Activated naive CD4-positive, alpha-beta T cell treated with anti-CD3 and anti-CD28 coated beads, Interleukin-2, amount 50 U/mL, for 24 hours (primary cell): ENCODE measurements at regions not wholly inside any gene's neighbourhood (a gene's known extent, or its start where the extent isn't known, plus 50 kb on each side); places are given as distances from the start of the nearest gene placed in this dataset.

Experiments used
- H3K27ac Mint-ChIP-seq: one replicate; pipeline ENCODE4 v1.8.0; 2021; ENCODE audit warnings: mild to moderate bottlenecking, mixed read lengths
- H3K27me3 Mint-ChIP-seq: one replicate; pipeline ENCODE4 v1.8.0; 2021; ENCODE audit warnings: mixed read lengths
- H3K36me3 Mint-ChIP-seq: one replicate; pipeline ENCODE4 v1.8.0; 2021; ENCODE audit warnings: mixed read lengths
- H3K4me1 Mint-ChIP-seq: one replicate; pipeline ENCODE4 v1.8.0; 2021; ENCODE audit warnings: mixed read lengths
- H3K4me3 Mint-ChIP-seq: one replicate; pipeline ENCODE4 v1.8.0; 2021; ENCODE audit warnings: mild to moderate bottlenecking, mixed read lengths
- H3K9me3 Mint-ChIP-seq: one replicate; pipeline ENCODE4 v1.8.0; 2021; ENCODE audit warnings: mixed read lengths

DNA sequence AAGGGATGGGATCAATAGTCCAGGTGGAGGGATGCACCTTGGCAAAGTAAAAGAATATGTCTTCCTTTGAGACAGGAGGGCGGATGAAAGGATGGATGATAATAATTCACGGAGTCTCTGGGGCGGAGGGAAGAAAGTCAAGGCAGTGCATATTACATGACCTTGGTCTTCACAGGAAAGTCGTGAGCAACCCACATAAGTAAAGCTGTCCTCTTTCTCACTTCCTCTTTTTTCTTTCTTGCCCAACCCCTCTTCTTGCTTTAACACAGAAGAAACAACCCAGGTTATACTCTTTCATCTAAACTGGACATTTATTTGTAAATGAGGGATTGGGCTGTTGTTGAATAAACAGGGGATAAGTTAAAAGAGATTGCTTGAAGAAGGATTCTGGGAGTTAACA, 168.7 kb upstream of the SKOR2 start:
- Mint-ChIP-seq H3K4me1 (no peaks in the 10 kb centered on the region), H3K27ac (no peak overlapping the region), H3K27me3 (peaks cover 10% of the 10 kb centered on the region), H3K9me3 (no peaks in the 10 kb centered on the region), H3K36me3 (no peaks in the 10 kb centered on the region), H3K4me3 (no peak overlapping the region)

DNA sequence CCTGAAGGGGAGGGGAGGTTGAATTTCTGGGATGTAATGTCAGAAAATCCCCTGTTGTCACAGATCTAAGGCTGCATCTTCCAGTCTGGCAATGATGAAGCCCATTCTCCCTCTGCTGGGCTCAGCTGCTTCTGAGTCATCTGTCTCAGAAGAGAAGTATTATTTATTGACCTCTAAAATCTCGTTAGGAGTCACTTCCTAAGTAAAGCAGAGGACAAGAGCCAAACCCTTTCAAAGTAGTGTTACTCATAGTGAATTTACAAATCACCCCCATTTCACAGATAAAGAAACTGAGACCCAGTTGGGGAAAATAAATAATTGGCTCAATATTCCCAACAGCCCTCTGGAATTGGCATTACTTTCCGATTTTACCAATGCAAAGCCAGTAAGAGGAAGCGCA, 167.3 kb upstream of the SKOR2 start:
- Mint-ChIP-seq H3K36me3 (no peaks in the 10 kb centered on the region), H3K4me3 (no peak overlapping the region), H3K4me1 (no peaks in the 10 kb centered on the region), H3K9me3 (no peaks in the 10 kb centered on the region), H3K27ac (no peak overlapping the region), H3K27me3 (peaks cover 10% of the 10 kb centered on the region)

DNA sequence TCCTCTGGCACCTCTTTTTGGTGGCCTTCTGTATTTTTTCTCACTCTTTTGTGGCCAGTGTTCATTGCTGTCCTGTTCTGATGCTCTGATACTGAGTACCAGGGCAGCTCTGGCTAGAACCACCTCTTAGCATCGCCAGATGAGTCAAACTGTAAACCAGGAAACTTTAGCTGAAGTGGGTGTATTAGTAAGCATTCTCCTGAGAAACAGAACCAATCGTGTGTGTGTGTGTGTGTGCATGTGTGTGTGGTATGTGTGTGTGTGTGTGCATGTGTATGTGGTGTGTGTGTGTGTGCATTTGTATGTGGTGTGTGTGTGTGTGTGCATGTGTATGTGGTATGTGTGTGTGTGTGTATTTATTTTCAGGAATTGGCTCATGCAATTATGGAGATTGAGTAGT, 166.3 kb upstream of the SKOR2 start:
- Mint-ChIP-seq H3K27me3 (peaks cover 10% of the 10 kb centered on the region), H3K4me3 (no peak overlapping the region), H3K4me1 (no peaks in the 10 kb centered on the region), H3K27ac (no peak overlapping the region), H3K9me3 (no peaks in the 10 kb centered on the region), H3K36me3 (no peaks in the 10 kb centered on the region)

DNA sequence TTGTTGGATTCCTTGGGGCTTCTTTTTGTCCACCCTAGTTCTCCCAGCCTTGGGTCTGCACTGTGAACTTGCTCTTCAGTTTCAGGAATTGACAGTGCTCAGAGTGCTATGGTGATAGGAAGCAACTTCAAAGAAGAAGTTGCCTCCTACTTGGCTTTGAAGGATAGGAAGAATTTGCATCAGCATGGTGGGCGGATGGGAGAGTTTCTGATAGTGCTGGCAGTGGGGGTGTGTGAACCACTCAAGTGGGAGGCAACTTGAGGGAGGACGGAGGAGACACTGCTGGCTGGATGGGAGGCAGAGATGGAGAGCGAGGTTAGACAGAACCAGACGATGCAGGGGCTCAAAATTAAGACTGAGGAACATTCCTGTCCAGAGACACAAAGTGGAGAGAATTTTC, 164.4 kb upstream of the SKOR2 start:
- no peaks in the 10 kb centered on the region for H3K36me3 Mint-ChIP-seq
- peaks cover 10% of the 10 kb centered on the region for H3K27me3 Mint-ChIP-seq
- H3K27ac Mint-ChIP-seq, result no peak overlapping the region
- H3K4me3 Mint-ChIP-seq, result no peak overlapping the region
- no peaks in the 10 kb centered on the region for H3K9me3 Mint-ChIP-seq
- H3K4me1 Mint-ChIP-seq, result no peaks in the 10 kb centered on the region

DNA sequence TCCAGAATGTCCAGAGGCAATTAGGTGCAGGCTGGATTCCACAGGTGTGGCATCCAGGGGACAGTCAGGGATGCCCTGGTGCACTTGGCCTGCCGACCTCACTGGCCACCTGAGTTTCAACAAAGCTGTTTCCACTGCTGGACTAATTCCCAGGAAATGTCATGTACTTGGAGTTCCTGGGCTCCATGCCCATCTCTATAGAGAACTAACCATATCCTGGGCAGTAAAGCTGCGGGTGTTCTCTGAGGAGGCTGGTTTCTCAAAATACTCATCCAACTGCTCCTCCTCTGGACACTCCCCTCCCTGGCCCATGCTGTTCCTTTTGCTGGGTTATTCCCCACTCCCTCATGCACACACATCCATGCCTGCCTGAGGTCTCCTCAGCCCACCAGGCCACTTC, 161.9 kb upstream of the SKOR2 start:
- Mint-ChIP-seq H3K27me3 (peaks cover 5% of the 10 kb centered on the region), H3K9me3 (no peaks in the 10 kb centered on the region), H3K27ac (no peak overlapping the region), H3K4me1 (no peaks in the 10 kb centered on the region), H3K4me3 (no peak overlapping the region), H3K36me3 (no peaks in the 10 kb centered on the region)

DNA sequence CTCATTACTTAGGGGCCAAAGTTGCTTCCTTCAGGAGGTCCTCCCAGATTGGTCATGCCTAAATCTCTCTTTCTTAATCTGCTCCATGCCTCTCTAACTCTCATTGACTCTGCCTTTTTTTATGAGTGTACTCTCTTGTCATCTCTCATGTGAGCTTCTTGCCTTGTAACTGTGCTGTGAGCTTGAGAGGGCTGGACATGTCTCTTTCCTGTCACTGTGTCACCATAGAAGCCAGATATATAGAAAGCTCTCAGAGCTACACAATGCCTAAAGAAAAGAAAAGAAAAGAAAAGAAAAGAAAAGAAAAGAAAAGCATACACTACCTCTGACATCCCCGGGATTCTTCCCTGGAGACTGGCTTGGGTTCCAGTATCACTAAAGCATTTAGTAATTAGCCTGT, 161.5 kb upstream of the SKOR2 start:
- no peak overlapping the region for H3K27ac Mint-ChIP-seq
- no peaks in the 10 kb centered on the region for H3K36me3 Mint-ChIP-seq
- H3K9me3 Mint-ChIP-seq, result no peaks in the 10 kb centered on the region
- H3K27me3 Mint-ChIP-seq, result peaks cover 5% of the 10 kb centered on the region
- H3K4me3 Mint-ChIP-seq, result no peak overlapping the region
- H3K4me1 Mint-ChIP-seq, result no peaks in the 10 kb centered on the region

DNA sequence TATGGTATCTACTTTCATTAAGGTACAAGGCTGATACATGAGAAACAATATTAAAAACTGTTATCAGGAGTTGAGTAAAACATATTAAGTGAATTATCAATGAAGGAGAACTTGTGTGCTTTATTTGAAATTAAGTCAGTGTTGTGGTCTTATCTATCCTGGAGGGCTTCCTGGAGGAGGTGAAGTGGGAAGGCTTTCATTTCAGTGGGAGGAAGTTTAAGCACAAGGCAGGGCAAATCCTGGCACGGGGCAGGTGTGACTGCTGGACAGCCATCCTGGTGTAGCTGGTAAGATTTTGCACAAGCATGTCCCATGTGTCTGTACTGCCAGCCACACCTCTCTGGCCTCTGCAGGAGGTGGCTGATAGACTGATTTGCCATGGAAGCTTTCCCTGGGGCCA, 159.7 kb upstream of the SKOR2 start:
- Mint-ChIP-seq H3K4me3 (no peak overlapping the region), H3K9me3 (no peaks in the 10 kb centered on the region), H3K27ac (no peak overlapping the region), H3K4me1 (no peaks in the 10 kb centered on the region), H3K27me3 (peaks cover 3% of the 10 kb centered on the region), H3K36me3 (no peaks in the 10 kb centered on the region)

DNA sequence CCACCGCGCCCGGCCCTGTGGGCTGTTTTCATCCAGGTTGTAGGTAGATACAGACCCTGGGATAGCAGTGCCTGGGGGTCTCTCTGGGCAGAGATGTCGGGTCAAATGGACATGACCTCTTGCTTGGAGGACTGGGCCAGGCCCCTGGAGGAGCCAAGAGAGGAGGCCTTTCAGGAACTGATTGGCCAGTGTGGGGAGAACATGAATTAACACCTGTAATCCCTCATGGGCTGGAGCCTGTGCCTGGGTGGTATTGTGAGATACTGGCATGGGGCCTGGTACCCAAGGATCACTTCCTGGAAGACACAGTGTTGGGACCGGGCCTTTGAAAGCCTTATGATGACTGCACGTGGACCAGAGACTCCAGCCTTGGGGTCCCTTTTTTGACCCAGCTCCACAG, 158.7 kb upstream of the SKOR2 start:
- H3K4me1 Mint-ChIP-seq, result no peaks in the 10 kb centered on the region
- H3K27me3 Mint-ChIP-seq, result peaks cover under 1% of the 10 kb centered on the region
- no peaks in the 10 kb centered on the region for H3K9me3 Mint-ChIP-seq
- H3K27ac Mint-ChIP-seq, result no peak overlapping the region
- no peak overlapping the region for H3K4me3 Mint-ChIP-seq
- no peaks in the 10 kb centered on the region for H3K36me3 Mint-ChIP-seq

DNA sequence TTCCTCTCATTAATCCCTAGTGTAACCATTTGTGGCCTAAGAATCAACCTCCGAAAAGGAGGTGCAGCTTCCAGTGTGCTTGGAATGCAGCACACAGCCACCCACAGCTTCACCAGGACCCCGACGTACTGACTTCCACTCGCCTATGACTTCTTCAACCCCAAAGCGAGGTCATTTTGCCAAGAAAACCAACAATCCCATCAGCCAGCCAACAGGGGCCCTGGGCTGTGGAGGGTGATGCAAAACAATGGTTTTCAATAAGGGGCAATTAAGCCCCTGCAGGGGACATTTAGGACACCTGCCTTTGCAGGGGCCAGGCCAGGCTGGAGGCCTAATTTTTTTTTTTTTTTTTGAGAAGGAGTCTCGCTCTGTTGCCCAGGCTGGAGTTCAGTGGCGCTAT, 158.1 kb upstream of the SKOR2 start:
- Mint-ChIP-seq H3K4me1 (no peaks in the 10 kb centered on the region), H3K4me3 (no peak overlapping the region), H3K27ac (no peak overlapping the region), H3K27me3 (no peaks in the 10 kb centered on the region), H3K36me3 (no peaks in the 10 kb centered on the region), H3K9me3 (no peaks in the 10 kb centered on the region)

DNA sequence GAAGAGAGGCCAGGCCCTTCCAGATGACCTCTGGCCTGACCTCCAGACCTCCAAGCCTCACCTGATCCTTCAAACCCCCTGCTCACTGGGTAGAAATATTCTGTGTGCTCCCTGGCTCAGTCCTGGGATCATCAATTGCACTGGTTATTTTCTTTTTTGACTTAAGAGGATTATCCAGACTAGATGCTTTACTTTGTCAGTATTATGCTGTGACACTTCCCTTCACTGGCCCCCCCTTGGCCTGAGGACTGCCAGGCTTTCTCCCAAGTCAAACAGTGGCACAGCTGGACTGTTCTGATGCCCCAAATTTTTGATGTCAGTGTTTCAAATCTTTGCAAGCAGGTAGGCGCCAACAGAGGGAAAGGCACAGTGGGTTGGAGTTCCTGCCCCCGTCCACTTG, 156.3 kb upstream of the SKOR2 start:
- no peaks in the 10 kb centered on the region for H3K36me3 Mint-ChIP-seq
- no peak overlapping the region for H3K4me3 Mint-ChIP-seq
- no peaks in the 10 kb centered on the region for H3K4me1 Mint-ChIP-seq
- H3K9me3 Mint-ChIP-seq, result no peaks in the 10 kb centered on the region
- no peaks in the 10 kb centered on the region for H3K27me3 Mint-ChIP-seq
- H3K27ac Mint-ChIP-seq, result no peak overlapping the region

DNA sequence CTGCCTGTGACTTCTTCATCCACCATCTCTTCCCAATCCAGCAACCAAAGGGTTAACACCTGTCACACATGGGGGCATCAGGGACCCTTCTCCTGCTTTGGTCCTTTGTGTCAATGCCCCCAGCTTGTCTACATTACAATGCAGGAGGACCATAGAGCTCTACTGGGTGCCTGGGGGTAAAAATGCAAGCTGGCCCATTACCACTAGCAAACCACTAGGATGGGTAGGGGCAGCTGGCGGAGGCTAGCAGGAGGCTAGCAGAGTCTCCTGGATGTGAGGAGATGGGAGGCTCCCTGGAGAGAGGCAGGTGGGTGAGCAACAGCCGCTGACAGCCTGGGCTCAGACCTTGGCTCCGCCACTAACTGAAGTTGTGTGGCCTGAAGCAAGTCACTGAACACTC, 153.4 kb upstream of the SKOR2 start:
- Mint-ChIP-seq H3K9me3 (no peaks in the 10 kb centered on the region), H3K4me1 (no peaks in the 10 kb centered on the region), H3K36me3 (no peaks in the 10 kb centered on the region), H3K27ac (no peak overlapping the region), H3K27me3 (no peaks in the 10 kb centered on the region), H3K4me3 (no peak overlapping the region)

DNA sequence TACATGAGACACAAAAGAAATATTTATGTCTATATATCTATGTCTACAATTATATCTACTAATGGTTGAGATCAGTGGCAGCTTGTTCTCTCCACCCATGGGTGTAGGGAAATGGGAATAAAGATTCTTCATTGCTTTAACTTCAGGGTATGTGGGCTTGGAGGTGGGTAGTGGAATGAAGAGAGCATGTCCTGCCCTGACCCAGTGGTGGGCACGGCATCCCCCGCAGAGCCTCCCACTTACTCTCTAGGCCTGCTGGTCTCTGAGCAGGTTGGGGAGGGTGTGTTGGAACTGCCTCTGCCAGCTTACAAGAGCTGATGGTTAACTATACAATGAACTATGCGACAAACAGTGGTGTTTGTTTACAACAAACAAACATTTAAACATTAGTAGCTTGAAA, 152.5 kb upstream of the SKOR2 start:
- Mint-ChIP-seq H3K27me3 (no peaks in the 10 kb centered on the region), H3K36me3 (no peaks in the 10 kb centered on the region), H3K4me3 (no peak overlapping the region), H3K9me3 (no peaks in the 10 kb centered on the region), H3K27ac (no peak overlapping the region), H3K4me1 (no peaks in the 10 kb centered on the region)

DNA sequence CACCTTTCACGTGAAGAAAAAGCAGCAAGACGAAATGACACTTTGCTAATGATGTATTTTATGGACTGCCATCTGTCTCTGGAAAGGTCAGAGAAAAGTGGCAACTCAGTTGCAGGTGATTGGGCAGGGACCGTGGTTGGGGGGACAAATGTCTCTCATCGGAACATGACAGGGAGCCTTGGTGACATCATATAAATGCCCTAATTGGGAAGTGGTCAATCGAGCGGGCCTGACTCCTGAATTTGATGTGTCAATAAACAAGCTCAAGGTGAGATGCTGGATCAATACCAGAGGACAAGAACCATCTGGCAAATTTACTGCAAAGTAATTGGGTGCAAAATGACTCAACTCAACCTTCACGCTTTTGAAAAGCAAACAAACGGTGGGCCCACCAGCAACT, 151.9 kb upstream of the SKOR2 start:
- Mint-ChIP-seq H3K27ac (no peak overlapping the region), H3K9me3 (no peaks in the 10 kb centered on the region), H3K4me3 (no peak overlapping the region), H3K36me3 (no peaks in the 10 kb centered on the region), H3K4me1 (no peaks in the 10 kb centered on the region), H3K27me3 (peaks cover 1% of the 10 kb centered on the region)

DNA sequence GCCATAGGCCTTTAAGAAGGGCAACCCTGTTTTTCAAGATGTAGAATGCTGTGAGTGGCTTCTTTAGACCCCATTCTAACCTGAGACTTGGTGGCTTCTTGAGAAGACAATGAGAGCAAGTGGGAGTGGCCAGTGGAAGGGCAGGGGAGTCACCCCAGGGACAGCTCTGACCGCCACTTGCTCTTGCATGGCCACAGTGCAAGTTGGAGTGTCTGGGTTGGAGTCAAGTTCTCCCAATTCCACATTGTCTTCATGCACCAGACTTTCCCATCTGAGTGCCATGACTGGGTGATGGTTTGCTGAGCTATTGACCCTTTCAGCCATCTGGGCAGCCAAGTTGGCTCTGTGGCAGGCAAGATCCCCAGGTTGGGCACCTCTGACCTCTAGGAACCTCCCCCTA, 148.0 kb upstream of the SKOR2 start:
- Mint-ChIP-seq H3K9me3 (peaks cover 6% of the 10 kb centered on the region), H3K4me1 (no peaks in the 10 kb centered on the region), H3K27ac (no peak overlapping the region), H3K36me3 (no peaks in the 10 kb centered on the region), H3K4me3 (no peak overlapping the region), H3K27me3 (peaks cover 7% of the 10 kb centered on the region)

DNA sequence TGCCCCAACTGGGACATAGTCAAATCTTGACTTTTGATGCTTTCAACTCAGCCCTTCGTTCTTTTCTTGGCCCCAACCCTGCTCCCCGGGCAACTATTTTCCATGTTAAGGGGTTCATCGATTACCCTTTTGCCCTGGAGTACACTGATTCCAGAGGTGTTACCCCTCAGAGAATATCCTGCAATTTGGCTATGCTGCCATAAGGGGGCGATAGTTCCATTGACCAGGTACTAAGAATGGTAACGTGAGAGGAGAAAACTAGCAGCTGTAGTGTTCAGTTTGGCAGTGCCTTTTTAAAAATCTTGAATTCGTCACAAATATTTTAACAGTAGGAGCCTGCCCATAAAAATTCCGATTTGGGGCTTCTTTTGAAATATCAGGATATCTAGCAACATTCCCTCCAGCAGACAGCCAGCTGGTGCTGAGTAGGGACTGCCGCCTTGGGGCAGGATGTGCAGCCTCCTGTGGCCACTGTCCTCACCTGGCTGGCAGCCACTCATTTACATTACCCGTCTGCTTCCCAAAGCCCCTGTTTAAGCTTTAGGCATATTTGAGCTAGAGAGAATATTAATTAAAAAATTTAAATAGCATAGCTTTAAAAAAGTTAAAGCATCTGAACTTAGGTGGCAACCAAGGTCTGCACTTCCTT, 146.3 kb upstream of the SKOR2 start:
- no peak overlapping the region for H3K27ac Mint-ChIP-seq
- no peak overlapping the region for H3K4me3 Mint-ChIP-seq
- peaks cover 7% of the 10 kb centered on the region for H3K27me3 Mint-ChIP-seq
- peaks cover 6% of the 10 kb centered on the region for H3K9me3 Mint-ChIP-seq
- no peaks in the 10 kb centered on the region for H3K36me3 Mint-ChIP-seq
- no peaks in the 10 kb centered on the region for H3K4me1 Mint-ChIP-seq

DNA sequence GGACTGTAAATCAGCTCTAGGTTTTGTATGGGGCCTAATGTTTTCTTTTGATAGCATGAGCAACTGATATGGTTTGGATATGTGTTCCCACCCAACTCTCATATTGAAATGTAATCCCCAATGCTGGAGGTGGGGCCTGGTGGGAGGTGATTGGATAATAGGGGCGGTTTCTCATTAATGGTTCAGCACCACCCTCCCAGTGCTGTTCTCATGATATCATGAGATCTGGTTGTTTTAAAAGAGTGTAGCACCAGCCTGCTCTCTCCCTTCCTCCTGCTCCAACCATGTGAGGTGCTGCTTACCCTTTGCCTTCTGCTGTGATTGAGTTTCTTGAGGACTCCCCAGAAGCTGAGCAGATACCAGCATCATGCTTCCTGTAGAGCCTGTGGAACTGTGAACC, 140.2 kb upstream of the SKOR2 start:
- Mint-ChIP-seq H3K27ac (no peak overlapping the region), H3K4me1 (no peaks in the 10 kb centered on the region), H3K4me3 (no peak overlapping the region), H3K36me3 (no peaks in the 10 kb centered on the region), H3K27me3 (peaks cover 12% of the 10 kb centered on the region), H3K9me3 (peaks cover 6% of the 10 kb centered on the region)

DNA sequence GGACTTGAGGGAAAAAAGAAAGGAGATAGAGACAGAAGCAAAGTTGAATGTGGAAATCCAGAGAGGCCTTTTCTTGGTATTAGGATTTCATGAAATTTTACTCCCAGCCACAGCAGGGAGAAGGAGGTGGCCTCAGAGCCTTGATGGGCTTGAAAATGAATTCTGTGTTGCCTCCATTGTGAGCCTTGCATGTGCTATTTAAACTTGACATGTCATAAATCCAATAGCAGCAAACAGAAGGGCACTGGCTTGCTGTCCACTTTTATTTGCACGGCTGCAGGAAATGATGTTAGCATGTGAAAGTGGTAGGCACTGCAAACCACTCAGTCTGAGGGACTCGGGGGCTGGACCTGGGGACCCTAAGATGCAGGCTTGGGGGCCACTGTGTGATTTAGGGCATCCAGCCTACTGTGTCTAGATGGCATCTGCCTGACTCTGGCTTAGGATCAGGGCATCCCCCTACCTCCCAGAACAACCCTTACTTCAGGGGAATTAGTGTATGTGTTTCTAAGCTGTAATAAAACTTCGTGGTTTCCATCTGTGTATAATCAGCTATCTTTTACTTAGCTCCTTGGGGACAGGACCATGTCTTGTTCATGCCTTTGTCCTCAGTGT, 139.1 kb upstream of the SKOR2 start:
- H3K9me3 Mint-ChIP-seq, result peaks cover 6% of the 10 kb centered on the region

More for the DNA sequence above, 139.1 kb upstream of the SKOR2 start:
- Mint-ChIP-seq H3K27me3 (peaks cover 10% of the 10 kb centered on the region), H3K27ac (no peak overlapping the region), H3K4me1 (no peaks in the 10 kb centered on the region), H3K4me3 (no peak overlapping the region), H3K36me3 (no peaks in the 10 kb centered on the region)
